WTC11 (cell line): ENCODE measurements at regions not wholly inside any gene's neighbourhood (a gene's known extent, or its start where the extent isn't known, plus 50 kb on each side); places are given as distances from the start of the nearest gene placed in this dataset.

ENCODE experiments used
- ATF3 ChIP-seq: sonication (generic); formaldehyde crosslinking; conservative IDR thresholded peaks from 2 replicates; pipeline ENCODE4 v1.8.1; 2022; ENCODE audit warnings: mild to moderate bottlenecking, missing genetic modification reagents
- CTCF ChIP-seq: fragments of 200-600 bp; IDR thresholded peaks from 2 replicates; pipeline ENCODE4 v1.8.0; 2022; ENCODE audit warnings: antibody characterized with exemption
- ETV6 ChIP-seq: sonication (generic); formaldehyde crosslinking; IDR thresholded peaks from 2 replicates; pipeline ENCODE4 v1.8.1; 2022; ENCODE audit warnings: mild to moderate bottlenecking, missing genetic modification reagents
- NFYB ChIP-seq: sonication (generic); formaldehyde crosslinking; conservative IDR thresholded peaks from 2 replicates; pipeline ENCODE4 v1.8.0; 2022; ENCODE audit warnings: low read depth, missing genetic modification reagents
- ZBTB21 ChIP-seq: sonication (generic); formaldehyde crosslinking; IDR thresholded peaks from 2 replicates; pipeline ENCODE4 v1.8.1; 2023; ENCODE audit warnings: mild to moderate bottlenecking, missing genetic modification reagents, borderline replicate concordance
- ZSCAN18 ChIP-seq: fragments of 250-450 bp; sonication (Bioruptor Pico); IDR thresholded peaks from 2 replicates; pipeline ENCODE4 v2.1.2; 2022; ENCODE audit warnings: mild to moderate bottlenecking, moderate library complexity

GRCh38 chr12:130226771-130227170 is 64.5 kb downstream of the FZD10 start:
- no peak for TF ChIP-seq ATF3 (CRISPR knock-in tag)
- TF ChIP-seq CTCF, result no peak
- no peak for TF ChIP-seq ZBTB21 (CRISPR knock-in tag)
- TF ChIP-seq ZSCAN18 (CRISPR knock-in tag), result no peak
- no peak for TF ChIP-seq NFYB (CRISPR knock-in tag)
- no peak for TF ChIP-seq ETV6 (CRISPR knock-in tag)
